Motor neuron (in vitro differentiated cells): ENCODE measurements at regions not wholly inside any gene's neighbourhood (a gene's known extent, or its start where the extent isn't known, plus 50 kb on each side); places are given as distances from the start of the nearest gene placed in this dataset.

Experiments
- ATAC-seq, 8 experiments: fragments of 200-7000 bp; cut with Tn5 transposase; replicated peaks in 6 of 8; 2 replicates each; pipeline ENCODE4 v1.8.0; 2021; ENCODE audit warnings: mild to moderate bottlenecking in 8 of 8, moderate library complexity in 8 of 8
- H3K27ac ChIP-seq, 2 donors: fragments of 250-450 bp; sonication (Bioruptor Pico); 2 replicates each; pipeline ENCODE4 v1.9.0; 2021; ENCODE audit warnings: antibody characterized with exemption in 2 of 2, mild to moderate bottlenecking in 2 of 2, moderate library complexity in 1 of 2
- H3K4me1 ChIP-seq, 2 donors: fragments of 250-450 bp; sonication (Bioruptor Pico); replicated peaks in 1 of 2; 2 replicates each; pipeline ENCODE4 v1.6.1; 2021; ENCODE audit warnings: antibody characterized with exemption in 2 of 2, mild to moderate bottlenecking in 2 of 2, moderate library complexity in 1 of 2
- H3K4me3 ChIP-seq, 5 donors: fragments of 250-450 bp; sonication (Bioruptor Pico); 2 replicates each; pipeline ENCODE4 v1.9.0; 2021; ENCODE audit warnings: antibody characterized with exemption in 5 of 5, mild to moderate bottlenecking in 5 of 5, moderate library complexity in 4 of 5
- WGBS, 10 experiments: fragments of 450-650 bp; shearing (Covaris generic); methylation state at CpG; one replicate each; pipeline ENCODE4 v1.0.0; 2022; 5-methylcytosine and 5-hydroxymethylcytosine counted together
- in situ Hi-C, 9 experiments: fragments of 400-800 bp; cut with MboI; loops; one replicate each; pipeline ENCODE4 v1.15.0; 2021; ENCODE audit warnings: low sequenced_read_pairs in 9 of 9, low pct_unique_long_range_greater_than_20kb in 2 of 9; ENCODE audit not compliant: unreplicated experiment in 9 of 9

DNA sequence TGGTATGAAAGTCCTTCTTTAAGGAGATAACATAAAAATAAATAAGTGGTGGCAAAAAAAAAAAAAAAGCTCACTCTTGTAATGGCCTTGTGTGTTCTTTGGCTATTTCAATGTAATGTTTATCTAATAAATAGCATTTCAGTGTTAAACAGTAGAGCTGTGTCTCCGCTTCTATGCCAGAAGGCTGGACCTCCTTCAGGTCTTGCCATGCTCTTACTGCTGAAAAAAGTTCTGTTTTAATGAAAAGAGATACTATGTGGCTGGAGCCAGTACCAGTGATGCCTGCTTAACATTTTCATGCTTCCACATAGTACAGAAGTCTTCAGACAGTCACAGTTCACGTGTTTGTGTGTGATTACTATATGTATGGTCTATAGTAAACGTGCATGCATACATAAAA is 74.1 kb upstream of the PRICKLE1 start:
- in situ Hi-C loops: no loop called here
- ATAC-seq: no peak
- H3K27ac ChIP-seq: no peak overlapping the region
- 20 to 84% (median 49%) methylated on average over 1 to 3 of the region's 3 CpGs; no CpG with 5 or more reads in 2 of the 10 experiments for WGBS, 10 experiments
- no peak overlapping the region for H3K4me3 ChIP-seq
- H3K4me1 ChIP-seq: peaks cover 0 to 3% of the 10 kb centered on the region in 2 donors

DNA sequence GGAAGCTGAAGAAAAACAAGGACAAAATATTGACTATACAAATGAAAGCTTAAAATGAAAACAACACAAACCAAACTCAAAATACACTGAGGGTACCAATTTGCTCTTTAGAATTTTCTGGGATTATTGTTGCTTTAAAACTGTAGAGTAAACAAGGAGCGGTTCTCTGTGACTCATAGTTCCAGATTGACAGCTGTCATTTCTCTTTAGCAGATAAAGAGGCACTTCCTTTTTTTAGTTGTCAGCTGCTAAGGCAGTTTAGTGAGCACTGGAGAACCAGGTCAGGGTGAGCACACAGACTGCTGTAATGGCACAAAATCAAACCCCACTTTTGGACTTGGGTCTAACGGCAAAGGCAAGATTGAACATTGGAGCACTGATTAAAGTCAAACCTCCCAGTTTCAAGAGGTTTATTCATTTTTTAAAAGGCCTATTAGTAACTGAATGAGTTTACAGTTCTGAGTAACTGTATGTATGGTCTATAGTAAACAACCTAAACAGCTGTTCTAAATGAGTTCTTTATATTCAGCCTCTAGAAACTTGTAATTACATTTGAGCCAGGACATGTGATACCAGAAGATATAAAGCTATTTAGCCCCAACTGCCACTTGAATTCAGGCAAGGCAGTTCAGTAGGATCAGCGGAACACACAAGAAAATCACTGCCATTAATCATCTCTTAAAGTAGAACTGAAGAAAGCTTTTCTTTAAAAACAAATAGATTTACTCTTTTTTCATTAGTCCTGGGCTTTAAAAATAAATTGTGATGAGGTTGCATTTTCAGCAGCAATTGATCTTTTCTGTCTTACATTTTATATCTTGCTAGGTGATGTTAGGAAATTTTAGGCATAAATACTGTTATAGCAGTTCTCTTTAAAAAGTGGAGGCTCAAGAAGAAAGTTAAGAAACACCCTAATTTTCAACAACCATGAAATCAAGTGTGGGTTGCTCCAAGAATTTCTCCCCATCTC is 71.7 kb upstream of the PRICKLE1 start:
- no peak for ATAC-seq
- 21 to 100% (median 69%) methylated on average over 1 to 3 of the region's 3 CpGs for WGBS, 10 experiments
- in situ Hi-C loops: no loop called here
- Histone ChIP-seq H3K4me1 (peaks cover 0 to 3% of the 10 kb centered on the region in 2 donors), H3K4me3 (no peak overlapping the region), H3K27ac (no peak overlapping the region)

DNA sequence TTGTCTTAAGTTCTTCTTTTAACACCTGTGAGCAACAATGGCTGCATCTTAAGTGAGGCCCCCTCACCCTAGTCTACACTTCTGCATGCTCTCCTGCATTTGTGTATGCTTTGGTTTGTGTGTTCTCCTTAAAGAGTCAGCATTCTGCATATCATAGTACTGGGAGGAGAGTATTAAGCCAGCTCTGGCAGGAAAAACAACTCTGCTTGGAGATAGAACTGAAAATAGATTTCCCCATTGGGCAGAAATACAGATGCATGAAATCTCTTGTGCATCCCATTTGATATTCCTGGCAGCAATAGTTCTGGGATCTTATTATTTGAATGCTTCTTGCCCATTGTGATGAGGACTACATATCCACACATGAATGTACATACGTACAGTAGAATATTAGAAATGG is 70.6 kb upstream of the PRICKLE1 start:
- in situ Hi-C loops: no loop called here
- H3K27ac ChIP-seq: no peak overlapping the region
- ATAC-seq: peak in 3 of 8 experiments; percentile 87 to 96 (median 90)
- no peak overlapping the region for H3K4me3 ChIP-seq
- H3K4me1 ChIP-seq: peaks cover 0 to 3% of the 10 kb centered on the region in 2 donors
- 22 to 100% (median 88%) methylated on average over 1 of the region's 1 CpG; no CpG with 5 or more reads in 2 of the 10 experiments for WGBS, 10 experiments

DNA sequence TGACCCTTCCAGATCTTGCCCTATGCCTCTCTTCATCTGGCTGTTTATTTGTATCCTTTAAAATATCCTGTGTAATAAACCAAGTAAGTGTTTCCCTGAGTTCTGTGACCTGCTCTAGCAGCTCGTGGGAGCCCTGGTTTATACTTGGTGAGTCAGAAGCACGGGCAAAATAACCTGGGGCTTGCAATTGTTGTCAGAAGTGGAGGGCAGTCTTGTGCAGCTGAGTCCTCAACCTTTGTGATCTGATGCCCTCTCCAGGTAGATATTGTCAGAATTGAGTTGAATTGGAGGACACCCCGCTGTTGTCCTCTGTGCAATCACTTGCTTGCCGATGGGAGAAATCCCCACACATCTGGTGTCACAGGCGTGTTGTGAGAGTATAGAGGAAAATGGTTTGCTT is 62.5 kb upstream of the PRICKLE1 start:
- in situ Hi-C loops: no loop called here

DNA sequence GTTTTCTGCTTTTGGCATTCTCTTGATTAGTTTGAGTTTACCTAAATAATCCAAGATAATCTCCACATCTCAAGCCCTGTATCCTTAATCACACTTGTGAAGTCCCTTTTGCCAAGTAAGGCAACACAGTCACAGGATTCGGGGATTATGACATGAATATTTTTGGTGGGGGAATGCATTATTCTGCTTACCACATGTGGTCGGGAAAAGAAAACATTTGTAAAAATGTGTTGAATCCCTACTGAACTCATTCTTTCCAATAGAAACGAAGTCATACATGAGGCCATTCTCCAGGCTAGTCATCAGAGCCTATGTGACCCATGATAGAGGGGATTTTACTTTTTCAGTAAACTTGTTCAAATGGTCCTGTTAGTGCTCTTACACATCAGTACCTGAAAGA is 58.5 kb upstream of the PRICKLE1 start:
- no peak overlapping the region for H3K4me3 ChIP-seq
- in situ Hi-C loops: no loop called here
- no peaks in the 10 kb centered on the region for H3K4me1 ChIP-seq
- no peak for ATAC-seq
- WGBS, 10 experiments: 4 to 86% (median 42%) methylated on average over 2 to 3 of the region's 3 CpGs; no CpG with 5 or more reads in 1 of the 10 experiments
- H3K27ac ChIP-seq: no peak overlapping the region

More for the DNA sequence above, 62.5 kb upstream of the PRICKLE1 start:
- ATAC-seq: peak in 1 of 8 experiments; percentile 18
- H3K4me3 ChIP-seq: no peak overlapping the region
- H3K4me1 ChIP-seq: no peaks in the 10 kb centered on the region
- H3K27ac ChIP-seq: no peak overlapping the region
- WGBS, 10 experiments: 58 to 100% (median 79%) methylated on average over 1 to 5 of the region's 5 CpGs; no CpG with 5 or more reads in 3 of the 10 experiments

DNA sequence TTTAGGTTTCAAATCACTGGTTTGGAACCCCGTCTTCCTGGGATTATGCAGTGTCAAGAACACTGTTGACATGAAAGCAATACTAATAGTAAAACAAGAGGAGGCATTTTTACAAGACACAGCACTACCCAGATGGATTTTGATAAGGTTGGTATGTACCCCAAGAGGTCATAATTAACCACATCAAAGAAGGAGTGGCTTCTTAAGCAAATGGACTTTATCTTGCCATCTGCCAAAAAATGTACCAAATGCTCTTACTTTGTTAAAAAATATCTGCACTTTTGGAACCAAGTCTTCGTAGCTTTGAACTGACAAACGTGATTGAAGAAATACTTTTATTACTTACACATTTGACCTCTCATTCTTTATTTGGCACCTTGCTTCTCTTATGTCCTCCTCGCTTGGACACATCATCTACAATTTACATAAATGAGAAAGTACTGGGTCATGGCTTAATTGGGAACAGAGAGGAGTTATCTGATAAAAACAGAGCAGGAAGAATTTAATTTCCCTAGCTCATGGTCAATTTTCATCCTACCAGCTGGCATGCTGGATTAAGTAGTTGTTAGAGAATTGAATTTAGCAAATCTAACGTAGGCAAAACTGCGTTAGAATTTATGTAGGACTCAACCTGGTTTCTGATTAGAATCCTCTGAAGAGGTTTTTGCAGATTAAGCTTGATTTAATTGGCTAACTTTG is 54.5 kb upstream of the PRICKLE1 start:
- in situ Hi-C loops: no loop called here
- ATAC-seq: no peak
- no peak overlapping the region for H3K4me3 ChIP-seq
- no peaks in the 10 kb centered on the region for H3K4me1 ChIP-seq
- WGBS, 10 experiments: 33 to 100% (median 87%) methylated on average over 1 to 6 of the region's 6 CpGs
- no peak overlapping the region for H3K27ac ChIP-seq

DNA sequence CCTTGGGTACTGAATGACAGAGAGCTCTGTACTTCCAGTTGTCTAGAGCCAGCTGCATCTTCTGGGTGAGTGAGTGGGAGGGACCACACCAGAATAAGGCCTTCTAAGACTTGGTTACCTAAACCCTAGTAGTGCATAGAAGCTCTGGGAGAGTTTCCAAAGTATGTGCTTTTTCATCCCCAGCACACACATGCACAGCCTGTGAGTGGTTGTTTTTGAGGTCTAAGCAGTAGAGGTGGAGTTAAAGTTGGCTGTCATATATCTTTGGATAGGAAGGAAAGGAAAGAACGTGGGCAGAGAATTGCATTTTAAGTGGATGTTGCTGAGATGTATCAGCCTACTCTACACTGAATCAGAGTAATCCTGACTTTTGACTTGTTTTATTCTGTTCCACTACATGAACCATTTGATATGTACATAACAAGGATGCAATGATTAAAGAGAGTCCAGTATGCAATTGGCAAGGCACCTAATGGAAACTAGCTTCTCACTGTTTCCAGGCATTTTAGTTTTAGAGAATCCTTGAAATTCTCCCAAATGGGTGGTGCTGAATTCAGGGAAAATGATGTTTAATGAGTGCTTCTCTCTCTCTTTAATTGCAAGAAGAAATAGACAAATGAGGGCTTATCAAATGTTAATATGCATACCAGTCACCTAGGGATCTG is 51.8 kb upstream of the PRICKLE1 start:
- 0 to 100% (median 63%) methylated on average over 1 of the region's 1 CpG; no CpG with 5 or more reads in 5 of the 10 experiments for WGBS, 10 experiments
- H3K27ac ChIP-seq: no peak overlapping the region
- in situ Hi-C loops: no loop called here
- peak in 3 of 8 experiments; percentile 82 to 93 (median 91) for ATAC-seq
- no peak overlapping the region for H3K4me3 ChIP-seq
- H3K4me1 ChIP-seq: no peaks in the 10 kb centered on the region

DNA sequence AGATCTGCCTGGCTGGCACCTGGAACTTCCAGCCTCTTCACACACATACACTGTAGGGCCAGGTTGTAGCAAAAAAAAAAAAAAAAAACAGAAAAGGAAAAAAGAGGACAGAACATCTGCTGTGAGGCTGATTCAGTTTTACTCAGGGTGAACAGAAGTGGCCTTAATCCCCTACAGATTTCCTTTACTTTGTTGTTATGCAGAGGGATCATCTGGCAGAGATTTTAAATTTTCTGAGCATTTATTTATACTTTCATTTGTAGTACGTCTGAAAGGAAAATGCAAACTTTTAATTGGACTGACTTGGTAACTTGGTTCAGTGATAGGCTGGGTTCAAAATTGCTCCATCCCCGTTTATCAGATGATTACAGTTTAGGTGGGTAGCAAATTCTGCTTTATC is 50.8 kb upstream of the PRICKLE1 start:
- no peak overlapping the region for H3K27ac ChIP-seq
- ATAC-seq: peak in 1 of 8 experiments; percentile 7
- 0 to 100% (median 83%) methylated on average over 1 to 2 of the region's 2 CpGs; no CpG with 5 or more reads in 1 of the 10 experiments for WGBS, 10 experiments
- in situ Hi-C loops: no loop called here
- no peaks in the 10 kb centered on the region for H3K4me1 ChIP-seq
- no peak overlapping the region for H3K4me3 ChIP-seq

DNA sequence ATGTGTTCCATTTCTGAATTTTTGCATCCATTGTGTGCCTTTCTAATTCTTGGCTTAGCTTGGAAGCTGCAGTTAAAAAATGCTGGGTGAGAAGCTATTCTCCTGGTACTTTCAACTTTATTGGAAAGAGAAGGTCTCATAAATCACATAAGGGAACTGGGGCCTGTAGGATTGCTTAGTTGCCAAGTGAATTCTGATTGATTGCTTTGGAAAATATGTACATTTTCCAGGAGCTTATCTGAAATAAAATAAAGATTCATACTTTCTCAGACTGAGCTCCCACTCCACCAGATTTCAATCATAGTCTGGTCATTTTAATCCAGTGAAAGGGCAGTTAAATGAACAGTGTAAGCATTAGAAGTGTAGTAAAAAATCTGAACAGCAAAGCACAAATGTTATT is 50.0 kb upstream of the PRICKLE1 start:
- peak in 1 of 8 experiments; percentile 5 for ATAC-seq
- Histone ChIP-seq H3K4me3 (no peak overlapping the region), H3K4me1 (no peaks in the 10 kb centered on the region), H3K27ac (no peak overlapping the region)
- in situ Hi-C loops: no loop called here
